Osteocyte (in vitro differentiated cells): ENCODE measurements at regions not wholly inside any gene's neighbourhood (a gene's known extent, or its start where the extent isn't known, plus 50 kb on each side); places are given as distances from the start of the nearest gene placed in this dataset.

Source experiments
- DNase-seq: peaks from one replicate; pipeline ENCODE4 v3.0.0; 2021; ENCODE audit warnings: mixed read lengths; ENCODE audit not compliant: unreplicated experiment; ENCODE audit errors: extremely low spot score
- H3K27ac Mint-ChIP-seq: one replicate; pipeline ENCODE4 v1.8.0; 2021; ENCODE audit warnings: mild to moderate bottlenecking, mixed read lengths; ENCODE audit not compliant: unreplicated experiment
- H3K27me3 Mint-ChIP-seq: one replicate; pipeline ENCODE4 v1.8.0; 2021; ENCODE audit warnings: mixed read lengths; ENCODE audit not compliant: unreplicated experiment
- H3K36me3 Mint-ChIP-seq: one replicate; pipeline ENCODE4 v1.8.0; 2021; ENCODE audit warnings: mixed read lengths; ENCODE audit not compliant: unreplicated experiment
- H3K4me1 Mint-ChIP-seq: one replicate; pipeline ENCODE4 v1.8.0; 2021; ENCODE audit warnings: mixed read lengths; ENCODE audit not compliant: unreplicated experiment
- H3K4me3 Mint-ChIP-seq: one replicate; pipeline ENCODE4 v1.8.0; 2021; ENCODE audit warnings: mild to moderate bottlenecking, moderate library complexity, mixed read lengths; ENCODE audit not compliant: unreplicated experiment
- H3K9me3 Mint-ChIP-seq: one replicate; pipeline ENCODE4 v1.8.0; 2021; ENCODE audit warnings: mixed read lengths; ENCODE audit not compliant: unreplicated experiment
- CTCF ChIP-seq: fragments of 200-600 bp; sonication (generic); IDR thresholded peaks from 2 replicates; pipeline ENCODE4 v1.5.0; 2021; ENCODE audit warnings: antibody characterized with exemption, mild to moderate bottlenecking, moderate library complexity

GRCh38 chr18:40692871-40693270 is 1262.2 kb upstream of the PIK3C3 start:
- peaks cover 4% of the 10 kb centered on the region for H3K4me1 Mint-ChIP-seq
- peaks cover 14% of the 10 kb centered on the region for H3K9me3 Mint-ChIP-seq
- DNase-seq, result no peak
- H3K4me3 Mint-ChIP-seq, result no peak overlapping the region
- H3K27me3 Mint-ChIP-seq, result no peaks in the 10 kb centered on the region
- no peaks in the 10 kb centered on the region for H3K36me3 Mint-ChIP-seq
- no peak for TF ChIP-seq CTCF
- H3K27ac Mint-ChIP-seq, result no peak overlapping the region

DNA sequence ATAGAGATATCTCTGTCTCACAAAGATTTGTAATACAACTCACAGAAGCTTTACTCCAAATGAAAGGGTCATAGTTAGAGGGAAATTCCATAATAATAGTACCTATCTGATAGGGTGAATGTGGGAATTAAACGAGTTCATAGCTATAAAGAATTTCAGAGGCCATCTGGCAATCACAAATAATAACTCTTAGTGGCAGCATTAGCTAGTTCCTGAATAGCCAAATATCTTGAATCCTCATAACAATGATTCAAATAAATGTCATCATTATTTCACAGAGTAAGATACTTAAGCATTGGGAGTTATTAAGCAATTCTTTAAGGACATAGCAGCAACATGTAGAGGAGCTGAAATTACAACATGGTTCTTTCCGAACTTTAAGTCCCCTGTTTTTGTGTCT is 1265.0 kb upstream of the PIK3C3 start:
- no peak for TF ChIP-seq CTCF
- Mint-ChIP-seq H3K36me3 (no peaks in the 10 kb centered on the region), H3K4me3 (no peak overlapping the region), H3K9me3 (peaks cover 14% of the 10 kb centered on the region), H3K4me1 (peaks cover 14% of the 10 kb centered on the region), H3K27me3 (no peaks in the 10 kb centered on the region), H3K27ac (no peak overlapping the region)
- no peak for DNase-seq

DNA sequence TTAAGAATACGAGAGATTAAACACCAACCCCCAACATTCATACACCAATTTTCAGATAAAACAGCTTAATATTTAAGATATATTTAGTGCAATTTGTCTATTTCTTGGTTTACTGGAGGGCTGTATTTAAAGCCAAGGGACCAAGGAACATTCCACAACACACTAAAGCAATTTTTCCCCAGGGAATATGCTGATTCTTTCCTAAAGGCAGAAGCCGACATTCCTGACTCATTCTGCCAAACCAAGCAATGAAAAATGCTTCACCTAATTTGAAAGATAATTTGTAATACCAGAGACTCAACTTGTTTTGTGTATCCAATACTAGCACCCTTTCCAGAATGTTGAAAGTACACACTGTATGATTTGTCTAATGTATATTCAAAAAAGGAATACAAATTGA is 1267.6 kb upstream of the PIK3C3 start:
- TF ChIP-seq CTCF, result no peak

GRCh38 chr18:40686836-40687235 is 1268.2 kb upstream of the PIK3C3 start:
- TF ChIP-seq CTCF, result no peak
- Mint-ChIP-seq H3K27ac (no peak overlapping the region), H3K27me3 (no peaks in the 10 kb centered on the region), H3K36me3 (no peaks in the 10 kb centered on the region), H3K9me3 (peaks cover 5% of the 10 kb centered on the region), H3K4me3 (no peak overlapping the region), H3K4me1 (peaks cover 14% of the 10 kb centered on the region)
- no peak for DNase-seq

More for the DNA sequence above, 1267.6 kb upstream of the PIK3C3 start:
- Mint-ChIP-seq H3K36me3 (no peaks in the 10 kb centered on the region), H3K27ac (no peak overlapping the region), H3K4me1 (peaks cover 14% of the 10 kb centered on the region), H3K9me3 (peaks cover 5% of the 10 kb centered on the region), H3K27me3 (no peaks in the 10 kb centered on the region), H3K4me3 (no peak overlapping the region)
- no peak for DNase-seq

DNA sequence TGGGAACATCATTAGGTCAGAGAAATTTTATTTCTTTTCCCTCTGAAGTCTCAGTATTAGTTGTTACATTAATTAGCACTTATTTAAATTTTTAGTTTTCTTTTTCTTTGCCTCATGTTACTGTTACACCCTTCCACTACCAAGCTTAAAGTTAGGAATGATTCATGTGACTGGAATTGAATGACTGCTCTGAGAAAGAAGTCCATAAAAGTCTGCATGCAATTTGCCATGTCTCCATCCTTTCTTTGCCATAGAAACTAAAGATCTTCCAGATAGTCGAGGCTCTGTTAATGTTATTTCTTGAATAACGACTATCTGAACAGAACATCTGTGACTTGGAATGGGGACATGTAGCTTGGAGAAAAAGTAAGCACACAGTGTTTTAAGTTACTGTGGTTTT is 1269.8 kb upstream of the PIK3C3 start:
- Mint-ChIP-seq H3K36me3 (no peaks in the 10 kb centered on the region), H3K4me1 (peaks cover 14% of the 10 kb centered on the region), H3K27me3 (no peaks in the 10 kb centered on the region), H3K27ac (no peak overlapping the region), H3K4me3 (no peak overlapping the region), H3K9me3 (peaks cover 5% of the 10 kb centered on the region)
- no peak for DNase-seq
- TF ChIP-seq CTCF, result no peak
